ENCODE measurements at regions not wholly inside any gene's neighbourhood (a gene's known extent, or its start where the extent isn't known, plus 50 kb on each side); places are given as distances from the start of the nearest gene placed in this dataset.

GRCh38 chr13:84951128-84951527, 848.1 kb downstream of the SLITRK6 start:
- H3K9ac ChIP-seq (ENCODE audit: low read length) = no peak overlapping the region
- no peak overlapping the region for H2AFZ ChIP-seq (ENCODE audit: low read depth, low read length)
- H3K79me2 ChIP-seq (ENCODE audit: low read length) = no peaks in the 10 kb centered on the region
- H3K36me3 ChIP-seq (replicated peaks; ENCODE audit: low read depth, low read length) = no peaks in the 10 kb centered on the region
- H3K27ac ChIP-seq (ENCODE audit: low read length) = no peak overlapping the region
- H3K4me1 ChIP-seq (ENCODE audit: low read length) = no peaks in the 10 kb centered on the region
- H3K4me3 ChIP-seq (ENCODE audit: low read length) = no peak overlapping the region
- H4K20me1 ChIP-seq (ENCODE audit: insufficient read depth, low read length) = no peaks in the 10 kb centered on the region
- H3K4me2 ChIP-seq (ENCODE audit: low read length) = no peak overlapping the region
- no peaks in the 10 kb centered on the region for H3K27me3 ChIP-seq (ENCODE audit: low read depth, low read length)
- TF ChIP-seq EZH2phosphoT487 (IDR thresholded peaks at IDR 0.05; ENCODE audit: low read depth) = no peak
- no peak for TF ChIP-seq CTCF (IDR thresholded peaks at IDR 0.05; ENCODE audit: low read depth, low read length)
- peaks cover 7% of the 10 kb centered on the region; the same call in 1 of the 2 replicates for H3K9me3 ChIP-seq (ENCODE audit: insufficient read depth, low read length)

- TF ChIP-seq CTCF (IDR thresholded peaks at IDR 0.05; ENCODE audit: low read depth, low read length) (no peak), EZH2phosphoT487 (IDR thresholded peaks at IDR 0.05; ENCODE audit: low read depth) (no peak)
- Histone ChIP-seq H3K4me3 (ENCODE audit: low read length) (no peak overlapping the region), H3K4me2 (ENCODE audit: low read length) (peak overlapping the region; percentile 35)
Measured at GRCh38 chr13:84946192-84946591, 853.0 kb downstream of the SLITRK6 start.

GRCh38 chr13:84940798-84941197, 858.4 kb downstream of the SLITRK6 start:
- no peaks in the 10 kb centered on the region for H3K27me3 ChIP-seq (ENCODE audit: low read depth, low read length)
- no peaks in the 10 kb centered on the region for H3K36me3 ChIP-seq (replicated peaks; ENCODE audit: low read depth, low read length)
- H3K4me3 ChIP-seq (ENCODE audit: low read length) = no peak overlapping the region
- no peak overlapping the region for H2AFZ ChIP-seq (ENCODE audit: low read depth, low read length)
- H4K20me1 ChIP-seq (ENCODE audit: insufficient read depth, low read length) = no peaks in the 10 kb centered on the region
- H3K4me2 ChIP-seq (ENCODE audit: low read length) = no peak overlapping the region
- peaks cover 5% of the 10 kb centered on the region; the same call in 1 of the 2 replicates for H3K9me3 ChIP-seq (ENCODE audit: insufficient read depth, low read length)
- H3K9ac ChIP-seq (ENCODE audit: low read length) = no peak overlapping the region
- no peak for TF ChIP-seq CTCF (IDR thresholded peaks at IDR 0.05; ENCODE audit: low read depth, low read length)
- no peak for TF ChIP-seq EZH2phosphoT487 (IDR thresholded peaks at IDR 0.05; ENCODE audit: low read depth)
- no peaks in the 10 kb centered on the region for H3K4me1 ChIP-seq (ENCODE audit: low read length)
- no peaks in the 10 kb centered on the region for H3K79me2 ChIP-seq (ENCODE audit: low read length)
- H3K27ac ChIP-seq (ENCODE audit: low read length) = no peak overlapping the region

More at GRCh38 chr13:84946192-84946591, 853.0 kb downstream of the SLITRK6 start:
- Histone ChIP-seq H3K27me3 (ENCODE audit: low read depth, low read length) (no peaks in the 10 kb centered on the region), H3K27ac (ENCODE audit: low read length) (no peak overlapping the region), H3K9ac (ENCODE audit: low read length) (no peak overlapping the region), H3K79me2 (ENCODE audit: low read length) (no peaks in the 10 kb centered on the region), H4K20me1 (ENCODE audit: insufficient read depth, low read length) (no peaks in the 10 kb centered on the region), H3K9me3 (ENCODE audit: insufficient read depth, low read length) (peaks cover 11% of the 10 kb centered on the region), H3K36me3 (replicated peaks; ENCODE audit: low read depth, low read length) (no peaks in the 10 kb centered on the region), H2AFZ (ENCODE audit: low read depth, low read length) (no peak overlapping the region), H3K4me1 (ENCODE audit: low read length) (no peaks in the 10 kb centered on the region)

GRCh38 chr13:84940167-84940566, 859.1 kb downstream of the SLITRK6 start:
- Histone ChIP-seq H3K27ac (ENCODE audit: low read length) (no peak overlapping the region), H4K20me1 (ENCODE audit: insufficient read depth, low read length) (no peaks in the 10 kb centered on the region), H3K79me2 (ENCODE audit: low read length) (no peaks in the 10 kb centered on the region), H3K27me3 (ENCODE audit: low read depth, low read length) (no peaks in the 10 kb centered on the region), H3K9ac (ENCODE audit: low read length) (no peak overlapping the region), H3K4me3 (ENCODE audit: low read length) (no peak overlapping the region), H3K9me3 (ENCODE audit: insufficient read depth, low read length) (peaks cover 5% of the 10 kb centered on the region; the same call in 1 of the 2 replicates), H3K4me2 (ENCODE audit: low read length) (no peak overlapping the region), H3K4me1 (ENCODE audit: low read length) (peaks cover 6% of the 10 kb centered on the region; the same call in 1 of the 2 replicates), H2AFZ (ENCODE audit: low read depth, low read length) (no peak overlapping the region), H3K36me3 (replicated peaks; ENCODE audit: low read depth, low read length) (no peaks in the 10 kb centered on the region)
- TF ChIP-seq CTCF (IDR thresholded peaks at IDR 0.05; ENCODE audit: low read depth, low read length) = no peak
- TF ChIP-seq EZH2phosphoT487 (IDR thresholded peaks at IDR 0.05; ENCODE audit: low read depth) = no peak
